CD4-positive, alpha-beta T cell treated with Interleukin-4 for 4 hours (primary cell): ENCODE measurements at regions not wholly inside any gene's neighbourhood (a gene's known extent, or its start where the extent isn't known, plus 50 kb on each side); places are given as distances from the start of the nearest gene placed in this dataset.

Experiments
- DNase-seq: peaks from one replicate; pipeline ENCODE4 v3.0.0-alpha.2; 2020

DNA sequence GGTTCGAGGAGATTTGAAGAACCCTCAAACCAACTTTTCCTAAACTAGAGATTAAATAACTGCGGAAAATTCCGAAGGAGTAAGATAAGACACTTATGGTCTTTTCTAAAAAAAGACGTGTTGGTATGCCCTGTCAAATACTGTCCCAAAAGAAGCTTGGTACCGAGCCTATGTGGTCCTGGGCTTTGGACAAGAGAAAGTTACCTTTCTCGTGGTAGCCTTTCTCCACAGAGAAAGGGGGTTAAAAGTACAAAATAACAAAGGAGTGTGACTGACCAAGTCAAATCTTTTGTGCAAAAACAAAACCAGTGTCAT, 56.2 kb upstream of the JCAD start:
- DNase-seq: no peak

DNA sequence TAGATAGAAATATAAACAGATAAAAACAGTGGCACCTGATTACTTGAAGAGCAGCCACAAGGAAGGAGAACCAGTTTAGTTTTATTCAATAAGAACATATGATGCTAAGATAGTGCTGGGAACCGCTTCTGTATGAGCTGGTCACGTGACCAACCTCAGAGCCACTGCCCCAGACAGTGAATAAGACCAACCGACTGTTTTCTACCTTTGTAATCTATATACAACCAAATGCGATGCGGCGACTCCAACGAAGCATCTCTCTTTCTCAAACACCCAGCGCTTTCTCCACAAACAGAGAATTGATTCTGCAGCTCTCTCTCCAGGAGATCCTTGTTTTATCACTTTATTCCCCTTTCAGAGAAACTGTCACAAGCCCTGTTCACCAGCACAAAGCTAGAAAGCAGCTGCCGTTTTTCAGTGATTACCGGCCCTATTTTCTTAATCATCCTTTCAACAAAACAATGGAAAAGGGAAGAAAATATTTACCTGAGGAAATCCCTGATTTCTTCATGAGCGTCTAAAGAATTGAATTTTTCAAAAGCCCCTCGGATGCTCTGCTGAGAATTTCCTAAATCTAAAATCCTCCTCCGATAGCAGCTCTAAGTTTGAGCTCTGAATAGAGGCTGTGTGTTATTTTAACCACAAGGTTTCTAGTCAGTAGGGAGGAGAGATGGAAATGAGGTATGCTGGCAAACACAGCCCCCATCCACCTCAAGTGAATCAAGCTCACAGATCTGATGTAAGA, 55.7 kb upstream of the JCAD start:
- no peak for DNase-seq

DNA sequence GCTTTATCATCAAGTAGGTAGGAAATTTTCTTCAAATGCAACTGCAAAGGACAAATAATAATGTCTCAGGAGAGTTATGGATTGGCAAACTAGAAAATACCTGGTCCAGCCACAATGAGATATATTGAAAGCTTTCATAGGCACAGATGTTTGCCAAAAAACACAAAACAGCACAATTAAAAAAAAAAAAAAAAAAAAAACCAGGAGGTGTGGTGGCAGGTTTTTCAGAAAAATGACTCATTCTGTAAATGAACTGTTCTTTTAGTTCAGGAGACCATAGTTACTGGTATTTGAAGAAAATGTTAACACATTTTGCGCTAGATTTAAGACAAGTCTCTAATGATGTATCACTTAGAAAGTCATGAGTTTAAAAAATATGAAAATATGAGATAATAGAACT, 55.0 kb upstream of the JCAD start:
- DNase-seq: no peak

GRCh38 chr10:30111340-30112022, 52.1 kb upstream of the JCAD start:
- no peak for DNase-seq
